Fibroblast of villous mesenchyme (primary cell): ENCODE measurements at regions not wholly inside any gene's neighbourhood (a gene's known extent, or its start where the extent isn't known, plus 50 kb on each side); places are given as distances from the start of the nearest gene placed in this dataset.
A peak's percentile ranks its signal among the peaks of the same experiment; 100 is the strongest.

Experiments
- DNase-seq: peaks from one replicate; pipeline ENCODE4 v3.0.0-alpha.2; 2010; ENCODE audit warnings: low read depth
- H3K4me3 ChIP-seq: 2 replicates; pipeline ENCODE4 v1.5.1; 2011; ENCODE audit warnings: low read depth, mild to moderate bottlenecking, low read length
- CTCF ChIP-seq: IDR thresholded peaks from 2 replicates; pipeline ENCODE4 v1.5.1; 2012; ENCODE audit warnings: low read depth, mild to moderate bottlenecking, low read length; ENCODE audit not compliant: insufficient read depth

- no peak for DNase-seq
- no peak overlapping the region for H3K4me3 ChIP-seq
- no peak for TF ChIP-seq CTCF
Measured at GRCh38 chr4:38233727-38234480, 273.7 kb downstream of the PTTG2 start.

DNA sequence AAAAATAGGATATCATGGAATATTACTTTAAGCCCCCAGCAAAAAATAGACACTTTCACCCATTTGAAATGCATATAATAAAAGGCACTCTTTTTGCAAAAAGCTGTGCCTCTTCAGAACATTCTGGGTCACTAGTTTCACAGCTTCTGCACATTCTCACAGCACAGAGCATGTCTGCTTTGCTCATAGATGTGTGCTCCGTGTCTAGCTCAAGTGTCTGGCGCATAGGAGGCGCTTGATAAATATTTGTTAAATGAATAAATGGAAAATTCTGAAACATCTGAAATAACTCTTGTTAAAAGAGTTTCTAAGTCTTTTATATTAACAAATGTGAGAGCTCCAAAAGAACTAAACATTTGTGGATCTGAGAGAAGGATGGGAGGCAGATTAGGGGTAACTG lies 275.2 kb downstream of the PTTG2 start:
- TF ChIP-seq CTCF: no peak
- no peak for DNase-seq
- H3K4me3 ChIP-seq: no peak overlapping the region

GRCh38 chr4:38236003-38236402 lies 275.8 kb downstream of the PTTG2 start:
- no peak for TF ChIP-seq CTCF
- H3K4me3 ChIP-seq: no peak overlapping the region
- DNase-seq: no peak

- no peak for DNase-seq
- no peak for TF ChIP-seq CTCF
- no peak overlapping the region for H3K4me3 ChIP-seq
Measured at GRCh38 chr4:38236503-38236902, 276.3 kb downstream of the PTTG2 start.

DNA sequence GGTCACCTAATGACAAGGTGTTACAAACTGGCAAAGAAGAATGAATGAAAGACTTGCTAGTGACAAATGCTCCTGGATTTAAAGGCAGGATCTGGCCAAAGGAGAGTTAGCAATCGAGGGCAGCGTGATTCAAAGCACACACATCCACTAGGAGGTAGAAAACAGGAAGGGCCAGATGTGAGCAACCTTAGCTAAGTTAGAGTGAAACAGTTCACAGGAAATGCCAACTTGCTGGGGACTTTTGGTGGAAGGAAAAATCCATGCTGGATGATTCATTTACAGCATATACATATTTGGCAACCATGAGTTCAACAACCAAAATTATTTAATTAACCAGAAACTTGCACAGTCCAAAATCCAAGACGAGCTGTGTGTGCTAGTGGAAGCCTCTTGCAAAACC lies 276.9 kb downstream of the PTTG2 start:
- H3K4me3 ChIP-seq: no peak overlapping the region
- TF ChIP-seq CTCF: no peak
- peak; percentile 21 for DNase-seq

GRCh38 chr4:38241541-38241940 lies 281.3 kb downstream of the PTTG2 start:
- no peak for DNase-seq
- H3K4me3 ChIP-seq: no peak overlapping the region
- TF ChIP-seq CTCF: no peak

DNA sequence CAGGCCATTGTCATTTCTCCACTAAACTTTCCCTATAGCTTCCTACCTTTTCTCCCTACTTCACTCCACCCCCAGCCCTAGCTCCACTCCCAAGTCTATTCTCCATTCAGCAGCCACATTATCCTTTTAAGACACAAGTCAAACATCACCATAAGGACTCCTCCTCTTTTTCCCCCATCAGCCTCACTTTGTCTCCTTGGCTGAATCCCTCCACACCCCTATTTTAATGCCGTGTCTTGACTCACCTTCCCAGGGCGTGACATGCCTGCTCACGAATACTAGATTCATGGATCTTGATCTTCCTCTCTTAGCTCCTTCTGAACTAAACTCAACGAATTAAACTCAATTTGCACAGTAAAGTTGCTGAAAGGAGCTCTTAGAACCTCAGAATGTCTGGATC lies 281.9 kb downstream of the PTTG2 start:
- DNase-seq: no peak
- TF ChIP-seq CTCF: no peak
- H3K4me3 ChIP-seq: no peak overlapping the region
